Glomerular visceral epithelial cell (primary cell): ENCODE measurements at regions not wholly inside any gene's neighbourhood (a gene's known extent, or its start where the extent isn't known, plus 50 kb on each side); places are given as distances from the start of the nearest gene placed in this dataset.

Experiments used
- DNase-seq: peaks from one replicate; pipeline ENCODE4 v3.0.0-alpha.2; 2016; ENCODE audit errors: extremely low spot score

DNA sequence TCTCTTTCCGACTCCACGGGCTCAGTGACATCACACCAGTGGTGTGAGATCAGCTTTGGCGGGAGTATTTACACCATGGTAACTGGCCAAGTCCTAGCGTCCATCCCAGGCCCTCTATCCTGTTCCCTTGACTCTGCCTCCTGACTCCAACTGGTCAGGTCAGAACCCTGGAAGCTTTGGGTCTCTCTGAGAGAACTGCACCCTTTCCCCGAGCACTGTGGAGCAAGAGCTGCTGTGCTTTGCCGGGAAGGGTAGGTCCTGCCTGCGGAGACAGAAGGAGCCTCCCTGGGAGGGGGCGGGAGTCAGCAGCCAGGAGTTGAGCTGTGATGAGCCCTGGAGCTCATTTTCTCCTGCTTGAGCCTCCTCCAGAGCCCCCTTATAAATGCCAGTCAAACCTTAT, 212.1 kb upstream of the TNRC6C start:
- no peak for DNase-seq

DNA sequence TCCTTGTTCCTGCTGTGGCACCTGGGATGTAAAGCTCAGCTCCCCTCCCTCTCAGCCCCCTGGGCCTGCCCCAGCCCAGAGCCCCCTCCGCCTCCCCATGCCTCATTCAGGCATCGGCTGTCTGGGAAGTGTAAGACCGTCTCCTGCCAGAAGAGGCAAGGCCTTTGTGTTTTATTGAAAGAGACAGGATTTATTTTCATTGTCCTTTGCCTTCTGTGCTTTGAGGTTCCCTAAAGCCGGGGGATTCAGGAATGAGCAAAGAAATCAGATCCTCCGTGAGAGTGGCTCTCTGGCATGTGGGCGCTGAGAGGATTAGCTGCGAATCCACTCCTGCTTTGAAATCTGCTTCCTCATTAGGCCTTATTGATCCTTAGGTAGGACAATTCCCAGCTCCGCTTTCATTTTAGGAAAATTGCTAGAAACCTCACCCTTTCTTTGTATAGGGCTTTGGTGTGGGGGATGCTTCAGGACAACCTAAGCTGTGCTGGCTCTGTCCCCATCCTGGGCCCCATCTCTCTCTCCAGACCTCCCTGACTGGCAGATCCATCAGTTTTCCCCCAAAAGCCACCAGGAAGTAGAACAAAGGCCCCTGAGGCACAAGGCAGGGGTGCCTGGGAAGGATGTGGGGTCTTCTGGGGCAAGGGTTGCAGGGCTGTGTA, 211.5 kb upstream of the TNRC6C start:
- DNase-seq, result no peak

DNA sequence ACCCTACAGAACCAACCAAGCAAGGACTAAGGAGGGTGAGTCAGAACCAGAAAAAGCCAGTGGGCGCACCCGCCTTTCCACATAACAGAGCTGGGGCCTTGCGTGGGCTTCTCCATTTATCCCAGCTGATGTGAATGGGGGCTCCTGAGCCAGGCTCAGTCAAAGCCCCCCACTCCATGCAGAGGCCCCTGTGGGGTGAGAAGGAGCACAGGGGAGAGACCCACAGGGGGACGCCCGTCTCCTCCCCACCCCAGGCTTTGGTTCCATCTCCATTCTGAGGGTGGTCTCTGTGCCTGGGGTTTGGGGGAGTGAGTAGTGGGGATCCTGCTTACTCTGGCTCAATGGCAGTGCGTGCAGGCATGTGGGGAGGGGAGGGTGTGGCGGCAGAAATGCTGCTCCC, 210.1 kb upstream of the TNRC6C start:
- DNase-seq, result no peak

DNA sequence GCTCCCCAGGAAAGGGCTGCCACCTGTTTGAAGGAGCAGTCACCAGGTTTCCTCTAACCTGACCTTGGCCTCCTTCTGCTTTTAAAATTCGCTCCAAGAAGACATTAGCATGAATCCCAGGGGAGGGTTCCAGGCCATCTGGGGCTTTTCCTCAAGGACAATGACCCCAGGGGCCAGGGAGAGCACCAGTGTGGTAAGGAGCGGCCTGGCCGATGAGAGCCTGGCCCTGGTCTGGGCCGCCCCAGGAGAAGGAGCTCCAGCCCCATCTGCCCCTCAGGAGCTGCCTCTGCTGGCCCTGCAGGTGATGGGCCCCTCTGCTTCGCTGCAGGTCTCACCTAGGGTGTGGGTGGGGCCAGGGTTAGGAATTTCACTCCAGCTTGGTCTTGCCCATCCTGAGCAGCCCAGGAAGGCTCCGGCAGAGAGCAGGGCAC, 209.2 kb upstream of the TNRC6C start:
- no peak for DNase-seq

DNA sequence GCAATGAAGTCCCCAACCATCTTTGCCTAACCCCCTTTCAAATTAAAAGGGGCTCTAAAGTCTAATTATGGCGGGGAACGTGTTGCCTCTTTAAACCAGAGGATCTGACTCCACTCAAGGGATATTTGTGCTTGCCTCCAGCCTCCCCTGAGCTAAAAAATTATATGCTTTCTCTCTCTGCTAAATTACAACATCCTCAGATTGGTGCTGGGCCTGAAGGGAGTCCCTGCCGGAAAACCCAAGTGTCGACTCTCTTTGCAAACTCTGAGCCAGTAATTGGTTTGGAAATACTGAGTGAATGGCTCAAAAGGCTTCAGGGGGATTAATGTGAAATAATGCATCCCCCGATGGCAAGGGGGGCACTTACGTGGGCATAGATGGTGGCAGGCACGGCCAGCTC, 208.5 kb upstream of the TNRC6C start:
- no peak for DNase-seq

DNA sequence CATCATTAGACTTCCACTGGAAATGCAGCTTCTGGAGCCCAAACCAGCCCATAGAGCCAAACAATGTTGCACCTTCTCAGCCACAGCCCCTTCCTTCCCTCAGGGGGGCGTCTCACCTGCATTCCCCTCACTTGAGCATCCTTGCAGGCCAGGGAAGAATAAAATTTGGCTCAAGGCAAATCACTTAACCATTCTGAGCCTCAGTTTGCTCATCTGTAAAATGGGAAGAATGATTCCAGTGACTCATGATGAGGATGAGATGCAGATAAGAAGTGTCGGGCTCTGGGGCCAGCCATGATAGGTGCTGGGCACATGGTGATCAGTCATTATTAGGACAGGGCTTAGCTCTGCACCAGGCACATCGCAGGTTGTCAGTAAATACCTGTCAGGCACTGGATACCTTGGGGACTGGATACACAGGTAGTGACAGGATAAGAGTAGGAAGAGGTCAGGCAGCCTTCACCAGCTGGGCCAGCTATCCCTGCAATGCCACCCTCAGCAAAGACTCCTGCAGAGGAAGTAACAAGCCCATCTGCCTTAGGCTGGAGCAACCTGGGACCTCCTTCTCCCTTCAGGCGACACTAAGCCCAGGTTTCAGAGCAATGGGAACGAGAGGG, 208.0 kb upstream of the TNRC6C start:
- no peak for DNase-seq

DNA sequence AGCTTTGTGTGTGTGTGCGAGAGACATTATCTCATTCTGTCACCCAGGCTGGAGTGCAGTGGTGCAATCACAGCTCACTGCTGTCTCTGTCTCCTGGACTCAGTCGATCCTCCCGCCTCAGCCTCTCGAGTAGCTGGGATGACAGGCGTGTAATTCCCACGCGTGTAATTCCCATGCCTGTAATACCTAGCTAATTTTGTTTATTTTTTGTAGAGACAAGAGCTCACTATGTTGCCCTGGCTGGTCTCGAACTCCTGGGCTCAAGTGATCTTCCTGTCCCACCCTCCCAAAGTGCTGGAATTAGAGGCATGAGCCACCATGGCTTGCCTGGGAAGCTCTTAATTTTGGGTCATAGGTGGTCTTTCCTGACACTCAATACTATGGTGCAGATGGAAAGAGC, 205.3 kb upstream of the TNRC6C start:
- DNase-seq, result no peak

DNA sequence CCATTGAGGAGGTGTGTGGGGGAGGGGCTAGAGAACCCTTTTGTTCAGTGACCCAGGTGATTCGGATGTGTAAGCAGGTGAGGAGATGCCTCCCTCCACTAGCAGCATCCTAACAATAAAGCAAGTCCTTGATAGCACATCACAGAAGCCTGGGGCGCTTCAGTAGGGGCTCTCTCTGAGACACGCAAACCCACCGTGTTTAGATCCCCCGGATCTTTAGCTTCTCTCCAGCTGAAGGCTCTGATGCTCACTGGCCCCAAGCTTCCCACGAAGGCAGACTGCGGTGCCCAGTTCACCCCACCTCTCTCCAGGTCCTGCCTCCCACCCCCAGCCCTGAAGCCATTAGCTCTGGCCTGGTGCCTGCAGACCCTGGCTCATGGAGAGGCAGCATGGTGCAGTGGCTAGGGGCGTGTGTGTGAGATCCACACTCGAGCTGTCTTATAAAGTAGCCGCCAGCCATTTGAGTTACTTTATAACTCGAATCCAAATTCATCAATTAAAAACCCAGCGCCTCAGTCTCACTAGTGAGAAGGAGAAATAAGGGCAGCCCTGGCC, 204.7 kb upstream of the TNRC6C start:
- no peak for DNase-seq

DNA sequence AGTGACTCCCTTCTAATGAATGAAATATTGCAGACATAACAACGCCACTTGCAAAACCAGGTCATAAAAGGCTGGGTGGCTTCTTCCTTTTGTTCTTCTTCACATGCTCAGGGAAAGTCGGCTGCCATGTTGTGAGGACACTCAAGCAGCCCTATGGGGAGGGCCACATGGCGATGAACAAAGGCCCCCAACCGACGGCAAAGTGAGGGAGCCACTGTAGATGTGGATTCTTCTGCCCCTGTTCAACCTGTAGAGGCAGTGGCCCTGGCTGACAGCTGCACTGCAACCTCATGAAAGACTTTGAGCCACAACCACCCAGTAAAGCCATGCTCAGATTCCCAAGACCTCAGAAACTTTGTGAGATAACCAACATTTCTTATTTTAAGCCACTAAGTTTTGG, 203.5 kb upstream of the TNRC6C start:
- no peak for DNase-seq

DNA sequence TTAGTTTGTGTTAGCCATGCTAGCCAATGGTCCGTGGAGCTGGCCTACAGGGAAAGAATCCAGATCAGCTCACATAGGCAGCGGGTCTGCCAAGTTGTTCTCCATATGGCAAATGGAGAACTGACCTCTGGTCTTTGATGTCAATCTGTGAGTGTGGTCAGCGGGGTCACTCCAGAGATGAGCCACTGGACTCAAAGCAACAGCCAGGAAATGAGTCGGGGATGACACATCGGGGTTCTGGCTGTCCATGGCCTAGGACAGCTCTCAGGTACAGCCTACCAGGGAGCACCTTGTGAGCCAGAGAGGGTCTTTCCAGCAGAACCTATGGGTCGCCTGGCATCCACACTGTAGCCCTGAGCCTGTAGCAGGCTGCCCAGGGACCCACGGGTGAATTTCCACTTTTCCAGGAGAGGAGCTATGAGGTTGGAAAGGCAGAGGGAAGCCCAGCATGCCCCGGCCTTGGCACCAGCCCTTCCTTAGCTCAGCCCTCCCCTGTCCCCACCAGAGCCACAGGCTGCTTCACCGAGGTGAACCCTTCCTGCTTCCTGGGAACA, 203.0 kb upstream of the TNRC6C start:
- DNase-seq, result no peak

DNA sequence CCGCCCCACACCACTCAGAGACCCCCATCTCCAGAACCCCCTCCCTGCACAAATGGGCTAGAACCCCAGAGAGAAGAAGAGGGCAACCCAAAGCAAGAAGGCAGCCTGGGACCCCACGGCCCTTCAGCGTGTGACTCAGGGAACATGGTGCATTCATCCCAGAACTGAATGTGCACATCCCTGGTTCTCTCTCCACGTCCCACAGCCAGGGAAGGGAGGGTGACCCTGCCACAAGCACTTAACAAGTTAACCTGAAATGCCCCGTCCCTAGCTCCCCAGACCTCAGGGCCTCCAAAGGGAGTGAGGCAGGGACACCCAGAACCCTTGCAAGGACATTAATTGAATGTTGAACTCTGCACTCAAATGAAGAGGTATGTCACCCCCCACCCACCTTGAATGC, 202.5 kb upstream of the TNRC6C start:
- no peak for DNase-seq

DNA sequence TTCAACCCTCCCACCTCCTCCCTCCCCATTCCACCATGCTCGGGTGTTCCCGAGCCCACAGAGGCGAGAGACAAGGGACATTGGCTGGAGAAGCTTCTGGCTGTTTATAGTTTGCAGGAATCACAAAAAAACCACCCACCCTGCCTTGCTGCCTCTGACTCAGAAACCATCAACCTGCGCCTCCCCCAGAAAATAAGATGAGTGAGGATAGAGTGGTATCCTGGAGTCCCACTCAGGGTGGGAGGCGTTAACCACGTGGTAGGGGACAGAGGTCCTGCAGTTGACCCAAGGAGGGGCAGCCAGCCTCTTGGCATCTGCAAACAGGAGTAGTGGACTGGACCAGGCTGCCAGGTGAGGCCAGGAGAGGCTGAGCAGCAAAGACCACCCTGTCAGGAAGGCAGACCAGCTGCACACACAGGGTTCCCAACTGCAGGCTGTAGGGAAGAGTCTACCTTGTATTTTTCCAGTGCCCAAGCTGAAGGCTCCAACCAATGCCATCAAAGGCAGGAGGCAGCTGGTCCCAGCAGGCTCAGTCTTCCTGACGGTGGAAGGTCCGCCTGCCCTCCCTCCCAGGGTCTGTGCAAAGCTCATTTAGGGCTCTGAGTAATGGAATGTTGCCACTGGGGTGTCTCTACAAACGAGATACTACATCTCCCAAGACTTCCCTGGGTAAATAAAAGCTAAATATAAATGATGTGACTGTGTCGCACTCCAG, 201.5 kb upstream of the TNRC6C start:
- DNase-seq, result no peak

DNA sequence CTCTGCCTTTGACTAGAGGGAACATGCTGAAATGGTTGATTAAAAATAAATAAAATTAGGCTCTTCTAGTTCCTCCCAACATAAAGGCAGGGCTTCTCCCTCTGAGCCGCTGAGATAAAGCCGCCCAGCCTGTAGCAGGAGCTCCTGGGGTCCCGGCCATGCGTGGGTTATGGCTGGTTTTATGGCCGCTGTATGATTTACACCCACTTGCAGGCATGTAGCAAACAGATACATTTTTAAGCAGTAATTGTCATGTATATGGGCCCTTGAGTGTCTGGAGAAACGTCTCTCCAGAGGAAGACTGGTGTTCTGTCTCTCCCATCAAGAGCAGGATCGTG, 201.0 kb upstream of the TNRC6C start:
- DNase-seq, result no peak

DNA sequence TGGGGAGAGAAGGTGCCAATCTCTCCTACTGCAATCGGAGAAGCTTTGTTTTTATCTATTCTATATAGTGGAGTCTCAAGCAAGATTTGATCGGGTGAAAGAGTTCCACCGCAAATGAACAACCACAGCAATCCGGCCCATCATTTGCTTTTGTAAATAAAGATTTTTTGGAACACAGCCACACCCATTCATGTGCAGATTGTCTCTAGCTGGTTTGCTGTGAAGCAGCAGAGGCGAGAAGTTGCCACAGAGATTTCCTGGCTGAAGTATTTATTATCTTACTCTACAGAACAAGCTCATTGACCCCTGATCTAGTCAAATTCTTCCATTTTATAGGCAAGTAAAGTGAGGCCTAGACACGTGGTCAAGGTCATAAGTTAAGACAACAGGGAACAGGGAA, 195.5 kb upstream of the TNRC6C start:
- DNase-seq, result no peak

DNA sequence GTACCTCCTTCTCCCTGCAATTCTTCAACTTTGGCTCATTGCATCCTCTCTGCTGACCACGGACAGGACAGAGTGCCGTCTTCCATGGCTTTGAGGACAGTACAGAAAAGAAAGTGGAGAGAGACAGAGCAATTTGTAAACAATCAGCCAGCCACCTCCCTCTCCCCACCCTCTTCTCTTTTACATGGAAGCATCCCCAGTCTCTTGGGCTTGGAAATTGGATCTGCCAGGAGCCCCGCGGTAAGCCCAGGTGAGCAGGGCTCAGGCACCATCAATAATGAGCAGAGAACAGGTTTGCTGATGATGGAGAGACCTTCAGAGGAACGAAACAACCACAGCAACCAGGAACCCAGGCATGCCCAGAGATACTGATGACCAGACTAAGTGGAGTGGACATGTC, 194.9 kb upstream of the TNRC6C start:
- DNase-seq, result no peak

DNA sequence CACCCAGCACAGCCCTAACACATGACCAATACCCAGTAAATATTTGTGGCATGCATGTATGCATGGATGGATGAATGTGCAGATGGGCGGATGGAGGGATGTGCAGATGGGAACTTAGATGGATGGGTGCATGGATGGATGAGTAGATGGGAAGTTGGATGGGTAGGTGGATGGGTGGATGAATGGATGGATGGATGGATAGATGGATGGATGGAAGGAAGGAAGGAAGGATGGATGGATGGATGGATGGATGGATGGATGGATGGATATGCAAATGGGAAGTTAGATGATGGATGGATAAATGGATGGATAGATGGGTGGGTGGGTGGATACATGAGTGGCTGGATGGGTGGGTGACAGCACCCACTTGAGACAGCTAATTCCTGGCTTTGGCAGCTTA, 193.2 kb upstream of the TNRC6C start:
- no peak for DNase-seq

DNA sequence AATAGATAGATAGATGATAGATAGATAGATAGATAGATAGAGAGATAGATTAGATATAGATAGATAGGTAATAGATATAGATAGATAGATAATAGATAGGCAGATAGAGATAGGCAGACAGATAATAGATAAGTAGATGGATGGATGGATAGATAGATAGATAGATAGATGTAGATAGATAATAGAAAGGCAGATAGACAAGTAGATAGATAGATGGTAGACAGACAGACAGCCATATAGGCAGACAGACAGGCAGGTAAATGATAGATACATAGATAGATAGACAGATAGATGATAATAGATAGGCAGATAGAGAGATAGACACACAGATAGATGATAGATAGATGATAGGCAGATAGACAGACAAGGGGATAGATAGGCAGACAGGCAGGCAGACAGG, 191.4 kb upstream of the TNRC6C start:
- no peak for DNase-seq

DNA sequence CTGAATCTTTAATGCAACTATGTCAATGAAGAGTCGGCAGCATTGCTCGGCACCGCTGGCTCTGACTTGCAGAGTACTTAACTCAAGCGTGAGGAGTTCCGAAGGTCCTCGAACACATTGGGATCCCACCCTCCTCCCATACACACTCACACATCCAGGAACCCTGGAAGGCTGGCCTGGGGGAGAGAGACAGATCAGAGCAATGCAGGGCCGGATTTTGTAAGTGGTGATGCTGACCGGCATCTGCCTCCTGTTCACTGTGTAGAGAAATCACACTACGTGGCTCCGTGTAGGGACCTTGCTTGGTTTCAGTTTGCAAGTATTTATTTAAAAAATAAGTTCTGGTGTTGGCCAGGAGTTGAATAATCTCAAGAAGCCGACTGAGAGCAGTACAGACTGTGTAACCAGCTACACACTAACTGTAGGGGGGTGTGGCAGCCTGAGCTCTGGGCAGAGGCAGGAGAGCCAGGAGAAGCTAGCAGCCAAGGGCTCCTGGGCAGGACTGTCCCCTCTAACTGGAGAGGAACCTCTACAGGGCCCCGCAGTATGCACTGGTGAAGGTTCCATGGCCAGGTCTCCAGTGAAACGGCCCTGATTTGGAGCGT, 190.2 kb upstream of the TNRC6C start:
- no peak for DNase-seq

DNA sequence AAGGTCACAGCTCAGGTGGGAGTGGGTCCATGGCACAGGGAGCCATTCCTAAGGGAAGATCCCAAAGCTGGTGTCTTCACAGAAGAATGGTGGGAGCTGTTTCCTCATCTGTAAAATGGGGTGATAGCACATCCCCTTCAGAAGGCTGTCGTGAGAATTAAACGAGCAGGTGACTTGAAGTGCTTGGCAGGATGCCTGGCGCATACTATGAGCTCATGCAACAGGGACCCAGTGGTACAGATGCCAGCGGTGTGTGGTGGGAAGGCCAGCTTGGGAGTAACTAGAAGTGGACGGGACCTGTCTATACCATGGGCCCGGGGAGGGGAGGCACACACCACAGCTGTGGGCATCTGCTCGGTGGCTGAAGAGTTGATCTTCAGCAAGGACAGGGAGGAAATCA, 189.3 kb upstream of the TNRC6C start:
- no peak for DNase-seq

DNA sequence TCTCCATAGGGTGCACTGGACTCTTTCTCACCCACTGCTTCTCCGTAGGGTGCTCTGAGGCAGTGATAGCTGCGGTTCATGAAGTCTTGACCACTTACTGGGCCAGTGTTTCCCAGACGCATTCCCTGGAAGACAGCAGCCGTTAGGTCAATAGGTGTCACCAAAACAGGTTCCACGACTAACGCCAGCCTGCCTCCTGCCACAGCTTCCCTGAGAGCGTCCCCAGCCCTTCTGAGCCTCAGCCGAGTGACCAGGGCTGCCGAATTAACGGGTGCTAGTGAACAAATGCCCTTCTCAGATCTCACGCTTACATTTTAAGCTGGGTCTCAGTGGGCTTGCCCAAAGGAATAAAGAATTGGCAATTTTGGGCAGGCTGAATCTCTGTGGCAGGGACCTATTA, 188.7 kb upstream of the TNRC6C start:
- DNase-seq, result no peak

DNA sequence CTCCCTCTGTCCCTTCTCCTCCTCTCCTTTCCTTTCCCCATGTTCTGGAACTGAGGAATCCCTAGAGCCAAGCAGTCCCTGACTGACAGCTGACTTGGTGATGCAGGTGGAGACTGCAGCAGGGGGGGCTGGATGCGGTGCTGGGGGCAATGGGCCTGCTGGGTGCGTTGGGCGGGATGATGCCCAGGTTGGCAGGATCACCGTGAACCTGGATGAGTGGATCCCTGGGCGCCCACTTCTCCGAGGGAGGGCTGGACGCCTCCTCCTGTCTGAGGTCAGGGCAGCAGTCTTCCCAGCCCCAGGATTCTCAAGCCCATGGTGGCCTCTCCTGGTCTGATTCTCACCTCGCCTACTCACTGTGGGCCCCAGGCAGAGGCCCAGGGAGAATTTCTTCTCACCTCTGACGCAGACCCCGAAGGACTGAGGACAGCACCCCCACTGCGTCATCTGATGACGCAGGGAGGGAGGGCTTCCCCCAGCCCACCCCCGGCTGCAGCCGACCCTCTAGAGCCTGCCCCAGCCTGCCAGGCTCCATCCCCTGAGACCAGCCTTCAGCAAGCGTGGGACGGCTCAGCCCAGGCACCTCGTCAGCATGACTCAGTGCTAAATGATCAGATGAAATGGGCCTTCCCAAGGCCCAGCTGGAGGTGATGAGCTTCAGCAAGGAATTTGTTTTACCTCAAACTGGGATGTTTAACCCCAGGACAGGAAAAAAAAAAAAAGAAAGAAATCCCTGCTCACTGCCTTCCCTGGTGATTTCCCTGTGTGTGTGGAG, 188.0 kb upstream of the TNRC6C start:
- no peak for DNase-seq

DNA sequence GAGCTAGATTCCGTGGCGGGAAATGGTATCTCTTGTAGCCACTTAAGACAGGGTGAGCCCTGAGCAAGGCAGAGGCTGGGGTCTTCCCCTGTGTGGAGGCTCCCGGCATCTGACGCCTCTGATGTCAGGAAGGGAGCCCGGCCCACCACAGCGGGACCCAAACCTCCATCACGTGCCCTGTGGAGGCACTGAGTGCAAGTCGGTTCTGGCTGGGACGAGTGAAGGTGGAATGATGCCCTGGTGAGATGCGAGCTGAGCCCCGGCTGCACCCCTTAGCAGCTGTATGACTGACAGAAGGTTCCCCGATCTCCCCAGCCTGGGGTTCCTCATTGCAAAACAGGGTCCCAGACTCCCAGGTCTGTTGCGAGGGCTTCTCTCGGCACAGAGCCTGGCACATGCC, 187.4 kb upstream of the TNRC6C start:
- no peak for DNase-seq
